ENCODE measurements at regions not wholly inside any gene's neighbourhood (a gene's known extent, or its start where the extent isn't known, plus 50 kb on each side); places are given as distances from the start of the nearest gene placed in this dataset.

DNA sequence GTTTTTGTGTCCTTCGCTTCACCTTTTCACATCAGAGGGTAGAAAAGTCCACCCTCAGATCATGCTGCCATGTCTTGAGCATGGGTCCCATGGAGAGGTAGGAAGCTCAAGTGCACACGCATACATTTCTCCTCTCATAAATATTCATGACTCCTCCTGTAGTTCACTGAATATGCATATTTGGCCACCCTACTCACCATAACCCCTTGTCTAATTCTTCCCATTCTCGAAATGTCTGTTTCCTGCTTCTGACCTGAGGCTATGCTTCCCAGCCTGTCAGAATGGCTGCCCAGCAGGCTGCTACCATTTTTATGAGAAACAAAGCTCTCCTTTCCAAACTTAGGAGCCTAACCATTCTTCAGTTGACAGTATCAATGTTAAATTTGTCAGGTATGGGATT lies 86.5 kb downstream of the ADRA2C start:
- no peak for DNase-seq

DNA sequence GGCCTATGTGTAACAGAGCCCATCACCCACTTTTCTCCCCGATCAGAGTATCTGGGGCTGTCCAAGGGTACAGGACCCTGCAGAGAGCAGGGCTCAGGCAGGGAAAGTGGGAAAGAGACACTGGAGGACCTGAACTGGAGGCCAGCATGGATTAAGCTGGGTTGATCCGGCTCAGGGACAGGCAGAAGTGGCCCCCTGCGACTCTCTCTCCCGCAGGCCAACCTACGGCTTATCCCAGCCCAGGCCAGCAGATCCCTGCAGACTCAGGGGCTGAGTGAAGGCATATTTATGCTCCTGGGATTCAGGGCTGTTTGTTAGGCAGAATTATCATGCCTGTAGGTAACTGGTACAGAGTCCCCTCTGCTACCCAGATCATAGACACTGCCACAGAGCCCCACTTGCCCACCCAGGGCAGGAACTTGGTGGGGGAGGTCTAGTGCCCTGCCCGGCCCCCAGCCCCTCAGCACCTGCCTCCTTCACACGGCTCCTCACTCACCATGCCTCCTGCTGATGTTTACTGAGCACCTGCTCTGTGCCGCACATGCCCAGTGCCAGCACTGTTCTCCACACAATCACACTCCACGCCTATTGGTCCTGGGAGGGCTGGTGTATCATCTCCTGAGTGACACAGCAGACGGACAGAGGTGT lies 87.3 kb downstream of the ADRA2C start:
- no peak for DNase-seq

DNA sequence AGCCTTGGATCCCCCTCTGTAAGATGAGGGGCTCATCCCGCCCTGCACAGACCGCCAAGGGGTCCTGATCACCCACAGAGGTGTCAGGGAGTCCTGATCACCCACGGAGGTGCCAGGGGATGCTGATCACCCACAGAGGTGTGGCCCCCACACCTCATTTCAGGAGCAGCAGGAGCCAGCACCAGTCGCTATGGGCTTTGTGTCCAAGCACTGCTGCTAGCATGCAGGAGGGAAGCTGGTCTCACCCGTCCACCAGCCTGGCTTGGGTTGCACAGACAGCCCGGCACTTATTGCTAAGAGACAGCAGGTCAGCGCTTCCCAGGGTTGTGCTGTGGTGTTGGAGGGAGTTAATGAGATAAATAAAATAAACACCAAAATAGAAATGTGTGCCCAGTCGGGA lies 88.5 kb downstream of the ADRA2C start:
- no peak for DNase-seq

DNA sequence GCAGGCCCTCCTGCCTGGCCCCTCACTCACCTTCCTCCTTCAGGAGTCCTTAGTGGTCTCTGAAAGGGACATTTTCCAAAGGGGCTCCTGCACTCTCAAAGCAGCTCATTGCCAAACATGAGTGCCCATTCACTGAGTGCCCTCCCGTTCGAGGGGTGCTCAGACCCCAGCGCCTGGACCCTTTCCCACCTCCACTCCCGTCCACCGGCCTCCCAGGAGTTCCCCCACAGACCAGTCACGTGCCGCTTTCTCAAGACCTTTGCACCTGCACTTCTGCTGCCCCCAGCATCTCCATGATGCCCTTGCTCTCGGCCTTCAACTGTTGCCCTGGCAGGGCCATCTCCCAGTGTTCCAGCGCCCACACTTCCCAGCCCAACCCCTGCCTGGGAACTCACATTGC lies 89.5 kb downstream of the ADRA2C start:
- no peak for DNase-seq

DNA sequence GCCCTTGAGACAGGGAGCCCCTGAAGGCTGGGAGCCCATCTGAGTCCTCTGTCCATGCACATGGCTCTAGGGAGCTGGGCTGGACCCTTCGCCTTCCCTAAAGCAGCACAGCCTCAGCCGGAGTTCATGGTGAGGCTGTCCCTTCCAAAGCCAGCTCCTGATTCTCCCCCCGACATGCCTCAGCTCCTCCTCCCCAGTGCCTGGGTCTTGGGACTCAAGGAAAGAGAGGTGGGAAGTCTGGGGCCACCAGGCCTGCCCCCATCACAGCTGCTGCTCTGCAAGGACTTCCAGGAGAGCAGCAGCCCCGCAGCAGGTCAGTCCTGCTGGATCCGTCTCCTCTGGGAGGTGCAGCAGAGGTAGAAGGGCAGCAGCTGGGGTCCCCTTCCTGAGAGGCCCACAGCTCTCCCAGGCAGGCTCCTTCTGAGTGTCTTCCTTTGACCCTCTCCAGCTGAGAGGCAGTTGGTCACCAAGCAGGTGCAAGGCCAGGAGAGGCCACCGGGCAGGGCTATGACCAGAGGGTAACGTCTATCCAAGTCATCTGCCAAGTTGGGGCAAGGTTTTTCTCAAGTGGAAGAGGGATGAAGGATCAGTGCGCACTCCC lies 90.5 kb downstream of the ADRA2C start:
- no peak for DNase-seq

DNA sequence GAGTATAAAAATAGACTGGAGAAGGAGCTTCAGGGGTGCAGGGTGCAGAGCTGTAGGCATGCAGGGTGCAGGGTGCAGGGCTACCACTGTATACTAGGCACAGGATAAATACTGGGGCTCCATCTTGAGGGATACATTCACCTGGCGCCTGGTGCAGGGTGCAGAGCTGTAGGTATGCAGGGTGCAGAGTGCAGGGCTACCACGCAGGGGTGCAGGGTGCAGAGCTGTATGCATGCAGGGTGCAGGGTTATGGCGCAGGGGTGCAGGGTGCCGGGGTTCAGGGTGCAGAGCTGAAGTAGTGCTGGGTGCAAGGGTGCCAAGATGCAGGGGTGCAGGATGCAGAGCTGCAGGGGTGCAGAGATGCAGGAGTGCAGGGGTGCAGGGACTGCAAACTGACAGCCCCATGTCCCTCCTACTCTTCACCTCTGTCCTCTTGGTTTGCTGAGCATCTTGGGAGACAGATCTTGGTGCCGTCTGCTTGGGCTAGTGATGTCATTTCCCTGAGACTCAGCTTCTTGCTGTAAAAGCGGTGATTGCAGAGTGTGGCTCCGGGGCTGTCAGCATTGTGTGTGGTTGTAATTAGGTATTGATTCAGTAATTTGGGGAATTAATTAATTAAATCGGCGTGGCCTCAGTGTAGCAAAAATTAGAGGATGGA lies 91.2 kb downstream of the ADRA2C start:
- no peak for DNase-seq

DNA sequence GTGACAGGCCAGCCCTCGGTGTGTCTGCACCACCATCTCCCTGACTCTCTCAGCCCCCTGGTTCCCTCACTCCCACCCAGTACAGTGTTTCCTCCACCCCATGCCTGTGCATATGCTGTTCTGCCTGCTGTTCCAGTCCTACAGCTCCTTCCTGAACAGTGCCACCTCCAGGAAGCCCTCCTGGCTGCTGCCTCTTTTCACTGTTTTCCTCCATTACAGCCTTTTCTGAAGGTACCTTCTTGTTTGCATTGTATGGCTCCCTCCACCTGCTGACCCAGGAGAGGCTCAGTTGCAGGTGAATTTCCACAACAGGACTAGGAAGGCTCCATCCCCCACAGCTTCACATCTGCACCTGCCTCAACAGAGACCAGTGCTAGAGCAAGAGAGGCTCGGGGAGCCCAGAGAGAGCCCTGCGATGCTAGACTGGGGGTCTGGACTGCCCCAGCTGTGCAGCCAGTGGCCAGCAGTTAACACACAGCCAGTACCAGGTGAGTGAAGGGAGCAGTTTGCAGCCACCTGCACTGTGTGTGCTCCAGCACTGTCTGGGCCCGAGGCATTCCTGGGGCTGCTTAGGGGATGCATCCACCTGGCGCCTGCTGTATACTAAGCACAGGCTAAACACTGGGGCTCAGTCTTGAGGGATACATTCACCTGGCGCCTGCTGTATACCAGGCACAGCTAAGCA lies 92.0 kb downstream of the ADRA2C start:
- DNase-seq, result no peak

DNA sequence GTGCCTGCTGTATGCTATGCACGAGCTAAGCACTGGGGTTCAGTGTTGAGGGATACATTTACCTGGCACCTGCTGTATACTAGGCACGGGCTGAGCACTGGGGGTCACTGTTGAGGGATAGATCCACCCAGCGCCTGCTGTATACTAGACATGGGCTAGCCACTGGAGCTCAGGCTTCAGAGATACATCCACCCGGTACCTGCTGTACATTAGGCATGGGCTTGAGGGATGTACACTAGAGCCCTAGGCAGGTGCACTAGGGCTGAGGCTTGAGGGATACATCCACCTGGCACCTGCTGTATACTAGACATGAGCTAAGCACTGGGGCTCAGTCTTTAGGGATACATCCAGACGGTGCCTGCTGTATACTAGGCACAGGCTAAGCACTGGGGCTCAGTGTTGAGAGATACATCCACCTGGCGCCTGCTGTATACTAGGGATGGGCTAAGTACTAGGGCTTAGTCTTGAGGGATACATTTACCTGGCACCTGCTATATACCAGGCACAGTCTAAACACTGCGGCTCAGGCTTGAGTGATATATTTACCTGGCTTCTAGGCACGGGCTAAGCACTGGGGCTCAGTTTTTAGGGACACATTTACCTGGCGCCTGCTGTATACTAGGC lies 92.7 kb downstream of the ADRA2C start:
- no peak for DNase-seq

DNA sequence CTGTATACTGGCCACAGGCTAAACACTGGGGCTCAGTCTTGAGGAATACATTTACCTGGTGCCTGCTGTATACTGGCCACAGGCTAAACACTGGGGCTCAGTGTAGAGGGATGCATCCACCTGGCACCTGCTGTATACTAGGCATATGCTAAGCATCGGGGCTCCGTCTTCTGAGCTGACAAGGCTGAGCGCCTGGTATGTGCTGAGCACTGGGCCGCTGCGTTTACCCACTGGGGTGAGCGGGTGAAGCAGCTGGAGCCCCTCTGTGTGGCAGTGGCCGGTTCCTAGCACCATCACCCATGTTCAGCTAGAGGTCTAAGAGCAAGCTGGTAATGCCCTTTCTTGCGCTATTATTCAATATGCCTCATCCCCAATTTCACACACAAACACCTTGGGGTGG lies 93.4 kb downstream of the ADRA2C start:
- DNase-seq, result no peak

DNA sequence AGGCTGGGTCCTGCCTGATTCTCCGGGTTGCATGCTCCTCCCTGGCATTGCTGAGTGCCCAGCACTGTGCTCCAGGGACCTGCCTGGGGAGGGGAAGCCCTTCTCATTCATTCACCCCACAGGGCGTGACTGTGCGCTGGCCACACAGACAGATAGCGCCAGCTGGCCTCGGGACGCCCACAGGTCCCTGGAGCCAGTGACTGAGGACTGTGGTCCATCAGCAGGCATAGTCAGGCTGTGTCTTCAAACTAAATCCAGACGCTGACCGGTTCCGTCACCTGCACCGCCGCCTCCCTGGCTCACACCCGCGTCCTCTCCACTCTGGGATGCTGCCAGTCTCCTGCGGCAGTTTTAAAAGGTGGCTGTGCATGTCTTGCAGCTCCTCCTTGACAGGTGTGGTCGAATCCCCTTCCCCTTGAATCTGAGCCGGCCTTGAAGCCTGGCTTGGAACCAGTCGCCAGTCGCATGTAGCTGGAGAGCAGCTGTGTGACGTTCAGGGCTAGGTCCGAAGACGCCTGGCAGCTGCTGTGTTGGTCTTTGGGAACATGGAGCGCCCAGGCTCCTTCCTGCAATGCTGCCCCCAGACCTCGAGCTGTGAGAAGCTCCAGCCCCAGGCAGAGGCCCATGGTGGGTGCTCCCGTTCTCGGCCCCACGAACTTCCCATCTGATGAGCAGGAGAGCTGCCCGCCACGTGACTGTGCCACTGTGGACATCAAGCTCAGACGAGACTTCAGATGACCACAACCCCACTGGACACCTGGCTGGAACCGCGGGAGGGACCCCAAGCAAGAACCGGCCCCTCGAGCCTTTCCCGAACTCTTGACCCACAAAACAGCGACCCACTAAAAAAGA lies 94.1 kb downstream of the ADRA2C start:
- no peak for DNase-seq

DNA sequence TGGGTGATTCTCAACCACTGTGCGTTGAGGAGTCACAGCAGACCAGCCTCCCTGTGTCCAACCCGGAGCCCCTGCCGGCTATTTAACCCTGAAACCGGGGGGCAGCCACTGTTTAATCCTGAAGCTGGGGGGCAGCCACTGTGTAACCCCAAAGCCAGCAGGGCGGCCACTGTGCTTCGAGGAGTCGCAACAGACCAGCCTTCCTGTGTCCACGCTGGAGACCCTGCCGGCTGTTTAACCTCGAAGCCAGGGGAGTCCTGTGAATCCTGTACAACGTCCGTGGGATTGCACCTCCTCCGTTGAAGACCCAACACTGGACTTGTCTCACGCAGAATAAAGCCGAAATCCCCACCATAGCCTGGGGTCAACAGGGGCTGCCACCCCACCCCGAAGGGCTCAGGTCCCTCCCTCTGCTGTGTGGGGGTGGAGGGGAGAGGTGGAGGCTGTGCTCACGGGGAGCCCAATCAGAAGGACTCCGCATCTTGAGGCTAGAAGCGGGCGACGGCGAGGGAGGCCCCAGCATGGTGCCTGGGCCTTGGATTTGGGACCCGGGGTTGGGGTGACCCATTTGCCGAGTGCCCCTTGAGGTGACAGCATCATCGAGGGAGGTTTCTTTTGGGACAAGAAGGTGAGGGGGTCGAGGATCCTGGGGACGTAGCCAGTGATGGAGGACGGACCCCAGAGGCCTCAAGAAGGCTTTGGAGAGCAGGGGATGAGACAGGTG lies 94.9 kb downstream of the ADRA2C start:
- DNase-seq, result no peak

DNA sequence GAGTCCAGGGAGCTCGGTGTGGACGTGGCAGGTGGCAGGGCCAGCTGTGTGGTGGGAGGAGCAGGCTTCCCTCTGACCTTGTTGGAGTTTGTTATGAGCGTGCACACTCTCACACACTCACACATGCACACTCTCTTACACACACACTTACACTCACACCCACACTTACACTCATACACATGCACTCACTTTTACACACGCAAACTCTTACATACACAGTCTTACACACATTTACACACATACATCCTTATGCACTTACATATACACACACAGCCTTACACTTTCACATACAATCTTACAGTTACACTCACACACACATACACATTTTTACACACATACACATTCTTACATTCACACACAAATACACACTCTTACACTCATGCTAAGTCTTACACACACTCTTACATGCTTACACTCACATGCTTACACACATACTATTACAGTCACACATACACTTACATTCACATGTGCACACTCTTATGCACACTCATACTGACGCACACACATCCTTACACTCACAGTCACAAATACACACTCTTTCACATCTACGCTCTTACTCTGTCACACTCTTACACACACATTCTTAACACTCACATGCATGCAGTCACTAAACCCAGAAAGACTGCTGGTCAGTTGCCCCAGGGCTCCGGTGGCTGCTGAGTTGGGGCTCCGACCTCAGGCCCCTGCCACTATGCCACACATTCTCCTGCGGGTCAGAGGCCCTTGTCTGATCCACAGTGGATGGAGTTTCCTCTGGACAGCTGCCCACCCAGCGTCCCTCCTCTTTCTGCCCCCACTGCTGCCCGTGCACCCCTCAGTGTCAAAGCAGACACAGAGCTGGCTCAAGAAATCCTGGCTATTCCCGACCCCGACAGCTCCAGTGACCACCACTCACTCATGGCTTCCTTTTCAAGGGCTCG lies 95.8 kb downstream of the ADRA2C start:
- no peak for DNase-seq

DNA sequence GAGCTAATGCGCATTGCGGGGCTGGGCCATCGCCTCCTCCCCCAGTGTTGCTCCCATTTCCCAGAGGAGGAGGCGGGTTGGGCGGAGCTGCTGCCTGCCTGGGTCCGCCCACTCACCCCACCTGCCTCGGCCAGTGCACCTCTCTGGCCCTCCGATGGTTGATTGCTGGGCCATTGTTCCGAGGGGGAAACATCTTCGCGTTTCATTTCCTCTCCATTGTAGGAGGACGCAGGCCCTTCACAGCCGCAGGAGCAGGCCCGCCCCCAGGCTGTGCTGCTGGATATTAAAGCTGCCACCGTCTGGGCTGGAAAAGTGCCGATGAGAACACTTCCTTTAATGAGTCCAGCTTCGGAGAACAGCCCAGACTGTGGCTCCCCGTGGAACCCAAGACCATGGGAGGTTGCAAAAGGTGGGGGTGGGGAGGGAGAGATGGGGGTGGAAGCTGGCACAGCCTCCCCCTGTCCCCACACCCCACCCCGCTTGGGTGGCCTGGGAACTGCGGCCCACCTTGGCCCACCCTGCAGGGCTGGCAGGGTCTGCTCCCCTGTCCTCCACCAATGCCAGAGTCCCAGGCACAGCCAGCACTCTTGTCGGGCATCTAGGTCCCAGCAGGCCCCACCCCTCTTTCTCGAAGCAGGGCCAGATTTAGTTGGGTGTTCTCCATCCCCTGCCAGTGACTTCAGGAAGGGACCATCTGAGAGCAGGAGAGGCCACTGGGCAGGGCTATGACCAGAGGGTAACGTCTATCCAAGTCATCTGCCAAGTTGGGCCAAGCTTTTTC lies 96.6 kb downstream of the ADRA2C start:
- no peak for DNase-seq

DNA sequence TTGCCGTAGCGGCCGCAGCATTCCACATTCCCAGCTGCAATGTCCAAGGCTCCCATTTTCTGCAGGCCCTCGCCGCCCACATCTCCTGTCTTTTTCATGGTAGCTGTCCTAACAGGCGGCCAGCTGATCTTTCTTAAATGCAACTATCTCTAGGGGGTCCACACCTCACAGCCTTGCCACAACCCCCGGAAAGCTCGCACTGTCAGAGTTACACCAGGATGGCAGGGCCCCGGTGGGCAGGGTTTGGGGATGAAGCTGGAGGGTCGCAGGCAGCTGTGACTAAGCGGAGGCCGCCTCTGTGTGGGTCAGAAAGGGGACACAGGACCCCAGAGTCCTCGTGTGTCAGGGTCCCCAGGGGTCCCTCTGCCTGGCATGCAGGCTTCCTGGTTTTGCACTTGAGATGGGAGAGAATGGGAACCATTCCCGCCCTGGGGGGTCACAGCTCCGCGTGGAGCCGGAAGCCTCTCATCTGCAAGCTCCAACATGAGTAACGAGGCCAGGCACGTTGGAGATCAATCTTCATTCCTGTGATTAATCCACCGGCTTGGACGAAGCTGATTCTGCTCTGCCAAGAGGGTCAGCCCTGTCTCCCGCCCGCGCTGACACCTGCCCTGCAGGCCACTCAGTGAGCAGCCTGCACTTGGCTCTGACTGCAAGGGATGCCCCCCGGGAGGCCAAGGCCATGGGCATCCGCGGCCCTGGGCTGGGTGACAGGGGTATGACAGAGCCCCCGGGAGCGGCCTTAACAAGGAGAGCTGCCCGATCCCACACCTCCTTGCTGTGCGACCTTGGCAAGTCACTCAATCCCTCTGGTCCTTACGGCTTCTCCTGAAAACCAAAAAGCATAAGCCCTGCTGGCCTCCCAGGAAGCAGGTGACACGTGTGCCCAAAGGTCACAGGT lies 97.9 kb downstream of the ADRA2C start:
- no peak for DNase-seq

DNA sequence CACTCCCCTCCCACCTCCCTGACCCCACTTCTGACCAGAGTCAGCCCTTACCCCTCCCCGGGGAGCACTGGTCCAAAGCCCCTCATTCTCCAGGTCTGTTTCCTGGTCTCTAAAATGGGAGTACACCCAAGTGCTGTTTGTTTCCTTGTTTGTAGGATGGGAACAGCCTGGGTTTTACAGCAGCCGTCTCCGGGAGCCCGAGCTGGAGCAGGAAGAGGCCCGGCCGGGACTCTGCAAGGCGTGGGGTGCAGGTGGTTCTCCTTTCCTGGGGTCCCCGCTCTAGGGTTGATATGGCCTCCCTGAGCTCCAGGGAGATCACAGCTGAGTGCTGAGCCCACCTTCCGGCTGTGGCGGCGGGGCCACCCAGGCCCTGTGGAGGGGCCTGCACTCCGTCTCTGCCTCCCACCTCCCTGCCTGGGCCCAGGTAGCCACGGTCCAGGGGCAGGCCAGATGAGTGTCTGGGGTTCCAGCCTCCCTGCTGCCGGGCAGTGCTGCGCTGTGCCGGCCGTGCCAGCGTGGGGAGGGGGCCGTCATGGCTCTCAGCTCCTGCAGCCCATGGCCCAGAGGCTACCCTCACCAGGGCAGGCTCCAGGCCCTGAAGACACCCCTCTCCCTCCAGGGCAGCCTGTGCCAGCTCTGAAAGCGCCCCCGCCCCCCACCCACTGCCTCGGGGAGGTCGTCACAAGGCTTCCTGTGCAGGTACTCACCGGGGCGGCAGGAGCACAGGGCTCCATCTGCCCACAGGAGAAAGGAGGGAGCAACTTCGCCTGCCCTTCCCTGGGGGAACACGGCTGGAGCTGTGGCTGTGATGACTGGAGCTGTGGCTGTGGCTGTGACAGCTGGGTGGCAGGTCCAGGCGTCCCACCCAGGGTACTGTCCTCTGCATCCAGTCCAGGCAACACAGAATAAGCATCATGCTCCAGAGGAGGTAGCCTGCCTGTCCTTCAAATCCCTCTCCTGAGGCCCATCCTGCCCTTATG lies 98.8 kb downstream of the ADRA2C start:
- DNase-seq, result no peak

DNA sequence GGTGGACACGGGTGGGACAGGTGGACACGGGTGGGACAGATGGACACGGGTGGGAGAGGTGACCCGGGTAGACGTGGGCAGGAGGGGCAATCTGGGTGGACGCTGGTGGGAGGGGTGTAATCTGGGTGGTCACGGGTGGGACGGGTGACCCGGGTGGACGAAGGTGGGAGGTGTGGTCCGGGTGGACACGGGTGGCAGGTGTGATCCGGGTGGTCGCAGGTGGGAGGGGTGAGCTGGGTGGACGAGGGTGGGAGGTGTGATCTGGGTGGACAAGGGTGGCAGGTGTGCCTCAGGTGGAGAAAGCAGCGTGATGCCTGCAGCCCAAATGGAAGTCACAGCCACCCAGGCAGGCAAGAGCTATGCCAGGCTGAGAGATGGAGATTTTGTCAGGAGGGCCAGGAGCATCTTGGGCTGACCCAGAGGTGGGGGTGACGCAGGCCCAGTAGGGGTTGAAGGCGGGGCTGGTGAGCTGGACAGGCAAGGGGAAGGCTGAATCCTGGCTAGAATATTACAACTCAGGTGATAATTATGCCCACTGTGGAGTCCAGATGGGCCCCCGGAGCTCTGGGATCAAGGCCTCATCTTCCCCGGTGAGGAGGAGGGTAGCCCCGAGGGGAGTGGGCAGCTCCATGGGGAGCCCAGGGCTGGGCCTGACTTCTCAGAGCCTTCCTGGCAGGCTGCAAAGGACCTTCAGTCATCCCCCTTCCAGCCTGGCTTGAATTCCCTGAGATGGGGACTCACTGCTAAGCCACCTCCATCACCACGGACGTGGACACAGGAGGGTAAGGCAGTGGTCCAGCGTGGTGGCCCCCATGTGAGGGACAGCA lies 100.0 kb downstream of the ADRA2C start:
- DNase-seq, result no peak

DNA sequence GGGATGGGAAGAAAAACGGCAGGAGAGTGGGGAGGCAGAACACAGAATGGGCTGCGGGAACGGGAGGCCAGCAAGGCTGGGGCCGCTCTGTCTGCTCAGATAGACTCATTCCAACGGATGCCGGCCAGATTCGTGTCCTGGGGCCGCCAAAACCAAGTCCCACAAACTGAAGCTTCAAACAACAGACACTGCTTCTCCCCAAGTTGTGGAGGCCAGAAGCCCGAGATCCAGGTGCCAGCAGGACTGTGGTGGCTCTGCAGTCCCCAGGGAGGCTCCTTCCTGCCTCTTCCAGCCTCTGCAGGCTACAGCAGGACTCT lies 100.6 kb downstream of the ADRA2C start:
- no peak for DNase-seq

All from bone marrow (tissue), 2 donors.